Heart right ventricle (tissue), 16 donors: ENCODE measurements at regions not wholly inside any gene's neighbourhood (a gene's known extent, or its start where the extent isn't known, plus 50 kb on each side); places are given as distances from the start of the nearest gene placed in this dataset.

ENCODE experiments used
- ATAC-seq, 8 donors: fragments of 200-7000 bp; cut with Tn5 transposase; one replicate each; pipeline ENCODE4 v1.9.1; 2020; ENCODE audit warnings: mild to moderate bottlenecking in 8 of 8, moderate library complexity in 8 of 8, moderate number of reproducible peaks in 1 of 8
- DNase-seq, 2 donors: peaks; one replicate each; pipeline ENCODE4 v3.0.0-alpha.2; 2020
- H3K27ac ChIP-seq, 10 donors: fragments of 200-600 bp; sonication (generic) in 2 of 10; one replicate each; pipeline versions ENCODE4 v1.5.0 to v1.8.0; 2020 to 2022; ENCODE audit warnings: mild to moderate bottlenecking in 3 of 10
- H3K27me3 ChIP-seq, 7 donors: fragments of 200-600 bp; one replicate each; pipeline ENCODE4 v1.8.0; 2021 to 2022; ENCODE audit warnings: mild to moderate bottlenecking in 2 of 7
- H3K36me3 ChIP-seq, 9 donors: fragments of 200-600 bp; sonication (generic) in 1 of 9; one replicate each; pipeline versions ENCODE4 v1.5.0 to v1.8.0; 2020 to 2022; ENCODE audit warnings: mild to moderate bottlenecking in 2 of 9
- H3K4me1 ChIP-seq, 9 donors: fragments of 200-600 bp; sonication (generic) in 1 of 9; one replicate each; pipeline versions ENCODE4 v1.5.0 to v1.8.0; 2020 to 2022; ENCODE audit warnings: mild to moderate bottlenecking in 4 of 9
- H3K4me3 ChIP-seq, 10 donors: fragments of 200-600 bp; sonication (generic) in 2 of 10; one replicate each; pipeline versions ENCODE4 v1.5.0 to v1.8.0; 2020 to 2022; ENCODE audit warnings: mild to moderate bottlenecking in 7 of 10, moderate library complexity in 2 of 10
- H3K9me3 ChIP-seq, 11 donors: fragments of 200-600 bp in 10 of 11; sonication (generic) in 2 of 11; one replicate each; pipeline versions ENCODE4 v1.5.0 to v1.8.0; 2013 to 2022; ENCODE audit warnings: mild to moderate bottlenecking in 2 of 11, control low read depth in 1 of 11, moderate library complexity in 1 of 11
- CTCF ChIP-seq, 9 donors: fragments of 200-600 bp; sonication (generic) in 2 of 9; IDR thresholded peaks; one replicate each; pipeline versions ENCODE4 v1.5.0 to v1.8.0; 2021 to 2022; ENCODE audit warnings: antibody characterized with exemption in 9 of 9, mild to moderate bottlenecking in 5 of 9, moderate library complexity in 1 of 9
- WGBS, 2 donors: extraction: QIAGEN DNeasy Blood & Tissue Kit; methylation state at CpG; one replicate each; pipeline ENCODE4 v1.1.7; 2013; ENCODE audit warnings: inconsistent platforms in 1 of 2; 5-methylcytosine and 5-hydroxymethylcytosine counted together
- intact Hi-C, 10 donors: fragments of 100-400 bp; cut with DNase I; formaldehyde crosslinking; loops; one replicate each; pipeline versions ENCODE4 v1.11.1 to v1.14.2; 2022
- donor health status: Arrhythmogenic right ventricular cardiomyopathy.
- donor health status: ischemic (EF 13 %, LVEDD 7.1; RV severe dilation, severe dysfunction).
- donor health status: healthy with polysubstance abuse.
- donor health status: DM: no; HTN: yes; CAD: no.
- donor health status: DM: no; HTN: no; CAD: no.
- donor health status: ischemic (EF 25% LVEDD 6.9; RV normal size, moderate dysfunction).
- donor health status: ischemic (EF 25% LVEDD 5.7; RV mildly dilated, moderate dysfunction).
- donor health status: healthy.
- donor health status: DM: yes; HTN: yes; CAD: no.
- donor health status: Ischemic cardiomyopathy.
- donor health status: ischemic (EF 35%, LVEDD 5.7; RV mildly dilated, moderate dysfunction).
- donor health status: nonischemic (EF 11% LVEDD 7.7; RV severe dilation, severe dysfunction).
- donor health status: DM: yes; HTN: yes; CAD: no.
- donor health status: PGD.
- donor health status: ischemic (EF 29% LVEDD 5.4; RV normal size, mild dysfunction).
- donor health status: nonischemic (EF 23%, LVEDD 6.1; RV moderate dilation, normal function).

GRCh38 chr3:181913254-181913653 lies 201.5 kb downstream of the SOX2 start:
- DNase-seq, result no peak
- Histone ChIP-seq H3K9me3 (no peaks in the 10 kb centered on the region), H3K4me3 (no peak overlapping the region), H3K27ac (no peak overlapping the region), H3K27me3 (peaks cover 0 to 9% (median 0%) of the 10 kb centered on the region in 7 donors), H3K36me3 (no peaks in the 10 kb centered on the region), H3K4me1 (no peaks in the 10 kb centered on the region)
- intact Hi-C loops, result no loop called here
- TF ChIP-seq CTCF (IDR thresholded peaks at IDR 0.05), result no peak
- no peak for ATAC-seq
- WGBS, 2 donors, result 56 to 61% methylated on average over 2 of the region's 2 CpGs

DNA sequence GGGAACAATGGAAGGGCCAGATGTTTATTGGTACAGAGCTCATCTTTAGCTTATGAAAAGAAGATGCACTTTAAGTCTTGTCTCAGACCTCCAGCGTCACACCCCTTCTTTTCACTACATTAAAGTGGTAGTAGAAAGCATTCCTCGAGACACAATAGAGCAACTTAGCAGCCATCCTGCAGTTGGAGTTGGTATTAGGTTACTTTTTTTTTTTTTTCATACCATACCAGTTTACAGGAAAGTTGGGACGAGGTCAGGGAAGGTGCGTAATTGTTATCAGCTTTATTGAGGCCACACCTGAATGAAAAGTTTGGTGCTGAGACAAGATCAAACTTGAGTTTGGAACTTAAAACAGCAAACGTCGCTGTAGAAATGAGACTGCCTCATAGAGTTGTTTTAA lies 203.8 kb downstream of the SOX2 start:
- no peak for DNase-seq
- H3K4me1 ChIP-seq, result no peaks in the 10 kb centered on the region
- H3K27me3 ChIP-seq, result peaks cover 0 to 9% (median 0%) of the 10 kb centered on the region in 7 donors
- no peak for ATAC-seq
- WGBS, 2 donors, result 61 to 64% methylated on average over 6 of the region's 6 CpGs
- no peak overlapping the region for H3K4me3 ChIP-seq
- intact Hi-C loops, result no loop called here
- H3K9me3 ChIP-seq, result no peaks in the 10 kb centered on the region
- TF ChIP-seq CTCF (IDR thresholded peaks at IDR 0.05), result no peak
- no peak overlapping the region for H3K27ac ChIP-seq
- H3K36me3 ChIP-seq, result no peaks in the 10 kb centered on the region

DNA sequence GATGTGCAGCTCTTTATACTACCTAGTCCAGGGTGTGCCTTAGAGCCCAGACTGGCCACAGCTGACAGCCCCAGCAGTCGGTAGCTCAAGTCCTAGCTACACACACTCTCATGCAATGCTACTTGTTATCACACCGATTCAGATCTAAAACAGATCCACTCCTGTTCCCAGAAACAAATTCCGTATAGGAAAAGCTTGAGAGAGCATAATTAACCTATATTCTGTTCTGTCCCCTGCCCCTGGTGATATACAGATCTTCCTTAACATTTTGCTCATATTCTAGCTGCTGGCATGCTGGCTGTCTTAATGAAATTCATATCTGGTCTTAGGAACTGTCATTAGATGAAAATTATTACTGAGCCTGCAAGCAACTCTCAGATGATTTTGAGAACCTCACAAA lies 204.3 kb downstream of the SOX2 start:
- TF ChIP-seq CTCF (IDR thresholded peaks at IDR 0.05), result no peak
- Histone ChIP-seq H3K4me3 (no peak overlapping the region), H3K27me3 (peaks cover 0 to 9% (median 0%) of the 10 kb centered on the region in 7 donors), H3K9me3 (no peaks in the 10 kb centered on the region), H3K4me1 (no peaks in the 10 kb centered on the region), H3K36me3 (no peaks in the 10 kb centered on the region), H3K27ac (no peak overlapping the region)
- DNase-seq, result no peak
- WGBS, 2 donors, result 47 to 48% methylated on average over 3 of the region's 3 CpGs
- intact Hi-C loops, result no loop called here
- no peak for ATAC-seq

- intact Hi-C loops, result no loop called here
- TF ChIP-seq CTCF (IDR thresholded peaks at IDR 0.05), result no peak
These were observed 205.3 kb downstream of the SOX2 start for GRCh38 chr3:181917027-181917426.

More at GRCh38 chr3:181917027-181917426, 205.3 kb downstream of the SOX2 start:
- Histone ChIP-seq H3K9me3 (no peaks in the 10 kb centered on the region), H3K4me1 (no peaks in the 10 kb centered on the region), H3K27ac (no peak overlapping the region), H3K36me3 (no peaks in the 10 kb centered on the region), H3K4me3 (no peak overlapping the region), H3K27me3 (peaks cover 0 to 9% (median 0%) of the 10 kb centered on the region in 7 donors)
- DNase-seq (no peak), ATAC-seq (no peak)
- WGBS, 2 donors, result 83 to 84% methylated on average over 3 of the region's 3 CpGs
